ENCODE measurements at regions not wholly inside any gene's neighbourhood (a gene's known extent, or its start where the extent isn't known, plus 50 kb on each side); places are given as distances from the start of the nearest gene placed in this dataset.

DNA sequence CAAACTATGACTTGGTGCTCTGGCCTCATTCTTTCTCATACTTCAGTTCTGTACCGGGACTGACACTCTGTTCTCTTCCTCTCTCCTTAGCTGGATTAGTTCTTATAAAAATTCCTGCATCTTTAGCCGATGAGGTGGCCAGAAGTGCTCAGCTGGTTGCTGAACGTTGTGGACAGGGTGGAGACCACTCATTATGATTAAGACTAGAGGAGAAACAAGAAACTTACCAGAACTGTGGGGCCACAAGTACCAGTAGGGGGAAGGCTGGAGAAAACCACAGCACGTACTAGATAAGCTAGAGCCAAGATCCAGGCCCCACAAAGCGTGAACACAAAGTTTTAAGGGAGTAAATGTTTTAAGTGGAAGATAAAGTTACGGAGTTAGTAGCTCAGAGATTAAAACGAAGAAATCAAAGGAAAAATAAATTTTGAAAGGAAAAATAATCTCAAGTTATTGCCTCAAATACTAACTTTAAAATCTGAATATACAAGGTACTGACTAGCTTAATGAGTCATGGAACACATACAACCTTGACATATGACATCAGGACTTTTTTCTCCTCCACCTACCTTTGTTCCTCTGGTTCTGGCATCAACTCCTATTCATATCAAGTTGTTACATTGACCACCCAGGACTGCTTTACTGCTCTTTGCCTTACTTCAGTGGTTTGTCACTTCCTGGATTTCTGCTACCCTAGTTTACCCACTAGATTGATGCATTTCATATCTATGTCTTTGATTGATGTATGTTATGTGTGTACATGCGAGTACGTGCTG is 469.0 kb downstream of the TFEC start:
- Histone ChIP-seq H3K4me1 (ENCODE audit: control insufficient read depth, insufficient read depth, low read length) (no peaks in the 10 kb centered on the region), H3K4me3 (ENCODE audit: low read depth, low read length) (no peak overlapping the region), H3K9me3 (ENCODE audit: control insufficient read depth, insufficient read depth, low read depth, low read length) (no peaks in the 10 kb centered on the region), H3K27ac (ENCODE audit: extremely low read depth, low read depth, low read length) (no peak overlapping the region), H3K36me3 (ENCODE audit: control insufficient read depth in 2 of 2, insufficient read depth in 1 of 2, low read length in 2 of 2) (no peaks in the 10 kb centered on the region)
- CTCF ChIA-PET = no interaction called here
- POLR2A ChIA-PET = no interaction called here
- no peak for TF ChIP-seq KLF9 (tag by site-specific recombination; IDR thresholded peaks at IDR 0.05; ENCODE audit: low read depth)
- no peak for TF ChIP-seq ZNF558 (tag by site-specific recombination; IDR thresholded peaks at IDR 0.05)
- no peak for TF ChIP-seq ZNF629 (tag by site-specific recombination; IDR thresholded peaks at IDR 0.05)
- no peak for TF ChIP-seq ZNF791 (tag by site-specific recombination; IDR thresholded peaks at IDR 0.05)

DNA sequence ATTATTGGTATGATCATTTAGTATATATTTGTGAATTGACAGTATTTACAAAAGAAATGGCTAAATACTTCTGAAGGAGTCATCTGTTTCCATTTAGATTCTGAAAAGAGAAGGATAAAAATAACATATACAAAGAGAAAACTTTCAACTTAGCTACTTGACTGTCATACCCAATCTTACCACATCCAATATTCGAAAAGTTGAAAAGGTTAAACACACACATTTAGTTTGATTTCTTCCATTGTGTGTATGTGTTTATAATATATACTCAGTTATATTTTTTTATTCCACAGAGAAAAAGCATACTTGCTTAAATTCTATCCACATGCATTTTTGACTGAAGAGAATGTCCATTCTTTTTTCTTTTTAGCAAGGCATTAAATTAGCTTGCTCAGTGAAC is 470.7 kb downstream of the TFEC start:
- Histone ChIP-seq H3K9me3 (ENCODE audit: control insufficient read depth, insufficient read depth, low read depth, low read length) (no peaks in the 10 kb centered on the region), H3K4me3 (ENCODE audit: low read depth, low read length) (no peak overlapping the region), H3K27ac (ENCODE audit: extremely low read depth, low read depth, low read length) (no peak overlapping the region), H3K36me3 (ENCODE audit: control insufficient read depth in 2 of 2, insufficient read depth in 1 of 2, low read length in 2 of 2) (no peaks in the 10 kb centered on the region), H3K4me1 (ENCODE audit: control insufficient read depth, insufficient read depth, low read length) (no peaks in the 10 kb centered on the region)
- ChIA-PET POLR2A (no interaction called here), CTCF (interaction anchor here (0.6 kb wide), 2 partner anchors 17 to 83 kb away, joined by 3 to 4 read pairs; no protein-coding TSS in a partner anchor)
- TF ChIP-seq EGR2 (tag by site-specific recombination; IDR thresholded peaks at IDR 0.05; ENCODE audit: low read depth) (no peak), MYNN (tag by site-specific recombination; IDR thresholded peaks at IDR 0.05; ENCODE audit: borderline replicate concordance) (no peak), ZNF792 (tag by site-specific recombination; IDR thresholded peaks at IDR 0.05) (no peak), ZNF214 (tag by site-specific recombination; IDR thresholded peaks at IDR 0.05; ENCODE audit: borderline replicate concordance) (no peak), PATZ1 (tag by site-specific recombination; IDR thresholded peaks at IDR 0.05) (no peak), SP2 (tag by site-specific recombination; IDR thresholded peaks at IDR 0.05) (no peak)
- TF ChIP-seq, protein P1, sequence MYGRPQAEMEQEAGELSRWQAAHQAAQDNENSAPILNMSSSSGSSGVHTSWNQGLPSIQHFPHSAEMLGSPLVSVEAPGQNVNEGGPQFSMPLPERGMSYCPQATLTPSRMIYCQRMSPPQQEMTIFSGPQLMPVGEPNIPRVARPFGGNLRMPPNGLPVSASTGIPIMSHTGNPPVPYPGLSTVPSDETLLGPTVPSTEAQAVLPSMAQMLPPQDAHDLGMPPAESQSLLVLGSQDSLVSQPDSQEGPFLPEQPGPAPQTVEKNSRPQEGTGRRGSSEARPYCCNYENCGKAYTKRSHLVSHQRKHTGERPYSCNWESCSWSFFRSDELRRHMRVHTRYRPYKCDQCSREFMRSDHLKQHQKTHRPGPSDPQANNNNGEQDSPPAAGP (tag by site-specific recombination; IDR thresholded peaks at IDR 0.05) = no peak

GRCh38 chr7:115558161-115558560 is 472.4 kb downstream of the TFEC start:
- Histone ChIP-seq H3K4me3 (ENCODE audit: low read depth, low read length) (no peak overlapping the region), H3K9me3 (ENCODE audit: control insufficient read depth, insufficient read depth, low read depth, low read length) (no peaks in the 10 kb centered on the region), H3K36me3 (ENCODE audit: control insufficient read depth in 2 of 2, insufficient read depth in 1 of 2, low read length in 2 of 2) (no peaks in the 10 kb centered on the region), H3K27ac (ENCODE audit: extremely low read depth, low read depth, low read length) (no peak overlapping the region), H3K4me1 (ENCODE audit: control insufficient read depth, insufficient read depth, low read length) (no peaks in the 10 kb centered on the region)
- CTCF ChIA-PET = no interaction called here
- POLR2A ChIA-PET = no interaction called here
- TF ChIP-seq MZF1 (tag by site-specific recombination; IDR thresholded peaks at IDR 0.05; ENCODE audit: borderline replicate concordance) = no peak
- no peak for TF ChIP-seq ZNF510 (tag by site-specific recombination; IDR thresholded peaks at IDR 0.05; ENCODE audit: insufficient replicate concordance)
- TF ChIP-seq ZNF155 (tag by site-specific recombination; IDR thresholded peaks at IDR 0.05) = no peak
- TF ChIP-seq, protein P2, sequence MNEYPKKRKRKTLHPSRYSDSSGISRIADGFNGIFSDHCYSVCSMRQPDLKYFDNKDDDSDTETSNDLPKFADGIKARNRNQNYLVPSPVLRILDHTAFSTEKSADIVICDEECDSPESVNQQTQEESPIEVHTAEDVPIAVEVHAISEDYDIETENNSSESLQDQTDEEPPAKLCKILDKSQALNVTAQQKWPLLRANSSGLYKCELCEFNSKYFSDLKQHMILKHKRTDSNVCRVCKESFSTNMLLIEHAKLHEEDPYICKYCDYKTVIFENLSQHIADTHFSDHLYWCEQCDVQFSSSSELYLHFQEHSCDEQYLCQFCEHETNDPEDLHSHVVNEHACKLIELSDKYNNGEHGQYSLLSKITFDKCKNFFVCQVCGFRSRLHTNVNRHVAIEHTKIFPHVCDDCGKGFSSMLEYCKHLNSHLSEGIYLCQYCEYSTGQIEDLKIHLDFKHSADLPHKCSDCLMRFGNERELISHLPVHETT (tag by site-specific recombination; IDR thresholded peaks at IDR 0.05) = no peak
- TF ChIP-seq YY1 (tag by site-specific recombination; IDR thresholded peaks at IDR 0.05) = no peak
- TF ChIP-seq EGR2 (tag by site-specific recombination; IDR thresholded peaks at IDR 0.05; ENCODE audit: low read depth) = no peak
- no peak for TF ChIP-seq ZNF138 (tag by site-specific recombination; IDR thresholded peaks at IDR 0.05; ENCODE audit: borderline replicate concordance)
- TF ChIP-seq, protein P3, sequence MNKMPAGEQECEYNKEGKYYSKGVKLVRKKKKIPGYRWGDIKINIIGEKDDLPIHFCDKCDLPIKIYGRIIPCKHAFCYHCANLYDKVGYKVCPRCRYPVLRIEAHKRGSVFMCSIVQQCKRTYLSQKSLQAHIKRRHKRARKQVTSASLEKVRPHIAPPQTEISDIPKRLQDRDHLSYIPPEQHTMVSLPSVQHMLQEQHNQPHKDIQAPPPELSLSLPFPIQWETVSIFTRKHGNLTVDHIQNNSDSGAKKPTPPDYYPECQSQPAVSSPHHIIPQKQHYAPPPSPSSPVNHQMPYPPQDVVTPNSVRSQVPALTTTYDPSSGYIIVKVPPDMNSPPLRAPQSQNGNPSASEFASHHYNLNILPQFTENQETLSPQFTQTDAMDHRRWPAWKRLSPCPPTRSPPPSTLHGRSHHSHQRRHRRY (tag by site-specific recombination; IDR thresholded peaks at IDR 0.05) = no peak
- no peak for TF ChIP-seq ZNF324 (tag by site-specific recombination; IDR thresholded peaks at IDR 0.05)
- no peak for TF ChIP-seq KLF10 (tag by site-specific recombination; IDR thresholded peaks at IDR 0.05)
- no peak for TF ChIP-seq IKZF3 (tag by site-specific recombination; IDR thresholded peaks at IDR 0.05)
- TF ChIP-seq CTCF (tag by site-specific recombination; IDR thresholded peaks at IDR 0.05) = no peak
- no peak for TF ChIP-seq ZNF571 (tag by site-specific recombination; IDR thresholded peaks at IDR 0.05)
